Neural progenitor cell (in vitro differentiated cells): ENCODE measurements at regions not wholly inside any gene's neighbourhood (a gene's known extent, or its start where the extent isn't known, plus 50 kb on each side); places are given as distances from the start of the nearest gene placed in this dataset.

ENCODE experiments used
- CTCF ChIP-seq: fragments of 200-600 bp; sonication (generic); IDR thresholded peaks from 2 replicates; pipeline ENCODE4 v1.5.1; 2017; ENCODE audit warnings: antibody characterized with exemption, mild to moderate bottlenecking
- EZH2 ChIP-seq: fragments of 200-600 bp; sonication (generic); IDR thresholded peaks from 2 replicates; pipeline ENCODE4 v1.6.1; 2017; ENCODE audit warnings: antibody characterized with exemption, mild to moderate bottlenecking, moderate library complexity
- EZH2phosphoT487 ChIP-seq: fragments of 200-600 bp; sonication (generic); IDR thresholded peaks from 2 replicates; pipeline ENCODE4 v1.6.1; 2017; ENCODE audit warnings: antibody characterized with exemption

GRCh38 chr4:26130841-26131432, 189.9 kb upstream of the RBPJ start:
- TF ChIP-seq CTCF = no peak
- TF ChIP-seq EZH2phosphoT487 = no peak
- TF ChIP-seq EZH2 = no peak
